ENCODE measurements at regions not wholly inside any gene's neighbourhood (a gene's known extent, or its start where the extent isn't known, plus 50 kb on each side); places are given as distances from the start of the nearest gene placed in this dataset.
A peak's percentile ranks its signal among the peaks of the same experiment; 100 is the strongest.

- no TSS peak for BruUV-seq (replicated peaks)
- ATAC-seq: no peak
These were observed 139.4 kb upstream of the CWC22 start for GRCh38 chr2:180146541-180146940.

More at GRCh38 chr2:180146541-180146940, 139.4 kb upstream of the CWC22 start:
- Histone ChIP-seq H3K9ac (ENCODE audit: low read length) (no peak overlapping the region), H3K4me1 (ENCODE audit: control insufficient read depth in 1 of 2, insufficient read depth in 2 of 2, low read length in 2 of 2) (no peaks in the 10 kb centered on the region), H3K4me2 (ENCODE audit: low read length) (no peak overlapping the region), H3K9me3 (ENCODE audit: control insufficient read depth in 1 of 2, insufficient read depth in 1 of 2, low read depth in 1 of 2, low read length in 2 of 2) (no peaks in the 10 kb centered on the region), H3K4me3 (replicated peaks in 1 of 2; ENCODE audit: low read depth in 1 of 2, low read length in 2 of 2) (no peak overlapping the region), H3K27ac (ENCODE audit: low read depth, low read length) (no peak overlapping the region), H4K20me1 (ENCODE audit: insufficient read depth) (no peaks in the 10 kb centered on the region), H3K9me2 (ENCODE audit: insufficient read depth) (no peaks in the 10 kb centered on the region), H3K79me2 (ENCODE audit: insufficient read depth, low read length) (no peaks in the 10 kb centered on the region), H3K27me3 (ENCODE audit: insufficient read depth, low read length) (no peaks in the 10 kb centered on the region), H3K36me3 (ENCODE audit: control insufficient read depth in 1 of 2, insufficient read depth in 2 of 2, low read length in 2 of 2) (no peaks in the 10 kb centered on the region), H2AFZ (ENCODE audit: low read depth, low read length, poor library complexity, severe bottlenecking) (peak overlapping the region; percentile 32)
- no peak for DNase-seq (ENCODE audit: low read depth, low spot score)
- intact Hi-C loops (cut with micrococcal nuclease): no loop called here
- ChIA-PET CTCF (no interaction called here), RAD21 (ENCODE audit: low non-redundant PET in 1 of 2, low total read pairs in 2 of 2, uncharacterized antibody in 2 of 2, unreplicated experiment in 2 of 2) (no interaction called here), POLR2A (no interaction called here)
- TF ChIP-seq TCF7L2 (IDR thresholded peaks at IDR 0.05; ENCODE audit: borderline replicate concordance, extremely low read depth, insufficient read depth, insufficient read length): no peak
- TF ChIP-seq, protein P1, sequence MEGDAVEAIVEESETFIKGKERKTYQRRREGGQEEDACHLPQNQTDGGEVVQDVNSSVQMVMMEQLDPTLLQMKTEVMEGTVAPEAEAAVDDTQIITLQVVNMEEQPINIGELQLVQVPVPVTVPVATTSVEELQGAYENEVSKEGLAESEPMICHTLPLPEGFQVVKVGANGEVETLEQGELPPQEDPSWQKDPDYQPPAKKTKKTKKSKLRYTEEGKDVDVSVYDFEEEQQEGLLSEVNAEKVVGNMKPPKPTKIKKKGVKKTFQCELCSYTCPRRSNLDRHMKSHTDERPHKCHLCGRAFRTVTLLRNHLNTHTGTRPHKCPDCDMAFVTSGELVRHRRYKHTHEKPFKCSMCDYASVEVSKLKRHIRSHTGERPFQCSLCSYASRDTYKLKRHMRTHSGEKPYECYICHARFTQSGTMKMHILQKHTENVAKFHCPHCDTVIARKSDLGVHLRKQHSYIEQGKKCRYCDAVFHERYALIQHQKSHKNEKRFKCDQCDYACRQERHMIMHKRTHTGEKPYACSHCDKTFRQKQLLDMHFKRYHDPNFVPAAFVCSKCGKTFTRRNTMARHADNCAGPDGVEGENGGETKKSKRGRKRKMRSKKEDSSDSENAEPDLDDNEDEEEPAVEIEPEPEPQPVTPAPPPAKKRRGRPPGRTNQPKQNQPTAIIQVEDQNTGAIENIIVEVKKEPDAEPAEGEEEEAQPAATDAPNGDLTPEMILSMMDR (IDR thresholded peaks at IDR 0.05 in 2 of 3, conservative IDR thresholded peaks at IDR 0.05 in 1 of 3; ENCODE audit: borderline replicate concordance in 1 of 3, insufficient read depth in 1 of 3, low read depth in 2 of 3, low read length in 2 of 3): no peak
- TF ChIP-seq RAD21 (IDR thresholded peaks at IDR 0.05; ENCODE audit: low read depth): no peak
- no peak for TF ChIP-seq SIN3A (IDR thresholded peaks at IDR 0.05; ENCODE audit: low read depth)
- no peak for TF ChIP-seq CEBPB (IDR thresholded peaks at IDR 0.05; ENCODE audit: low read depth)
- no peak for TF ChIP-seq REST (IDR thresholded peaks at IDR 0.05; ENCODE audit: low read depth)
- TF ChIP-seq, protein P2, sequence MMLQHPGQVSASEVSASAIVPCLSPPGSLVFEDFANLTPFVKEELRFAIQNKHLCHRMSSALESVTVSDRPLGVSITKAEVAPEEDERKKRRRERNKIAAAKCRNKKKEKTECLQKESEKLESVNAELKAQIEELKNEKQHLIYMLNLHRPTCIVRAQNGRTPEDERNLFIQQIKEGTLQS (IDR thresholded peaks at IDR 0.05): no peak
- no peak for TF ChIP-seq JUND (IDR thresholded peaks at IDR 0.05)
- TF ChIP-seq, protein P3, sequence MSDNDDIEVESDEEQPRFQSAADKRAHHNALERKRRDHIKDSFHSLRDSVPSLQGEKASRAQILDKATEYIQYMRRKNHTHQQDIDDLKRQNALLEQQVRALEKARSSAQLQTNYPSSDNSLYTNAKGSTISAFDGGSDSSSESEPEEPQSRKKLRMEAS (IDR thresholded peaks at IDR 0.05): no peak
- TF ChIP-seq EGR1 (IDR thresholded peaks at IDR 0.05; ENCODE audit: low read depth): no peak
- TF ChIP-seq POLR2A (IDR thresholded peaks at IDR 0.05; ENCODE audit: borderline replicate concordance, extremely low read depth, insufficient read depth, insufficient read length): no peak
- TF ChIP-seq YY1 (IDR thresholded peaks at IDR 0.05; ENCODE audit: extremely low read depth, insufficient replicate concordance, low read depth, low read length): no peak
- no peak for TF ChIP-seq SRF (IDR thresholded peaks at IDR 0.05; ENCODE audit: low read depth)
- no peak for TF ChIP-seq ELF1 (IDR thresholded peaks at IDR 0.05; ENCODE audit: borderline replicate concordance, low read depth)
- no peak for TF ChIP-seq EZH2phosphoT487 (IDR thresholded peaks at IDR 0.05; ENCODE audit: borderline replicate concordance)
- TF ChIP-seq, protein P4, sequence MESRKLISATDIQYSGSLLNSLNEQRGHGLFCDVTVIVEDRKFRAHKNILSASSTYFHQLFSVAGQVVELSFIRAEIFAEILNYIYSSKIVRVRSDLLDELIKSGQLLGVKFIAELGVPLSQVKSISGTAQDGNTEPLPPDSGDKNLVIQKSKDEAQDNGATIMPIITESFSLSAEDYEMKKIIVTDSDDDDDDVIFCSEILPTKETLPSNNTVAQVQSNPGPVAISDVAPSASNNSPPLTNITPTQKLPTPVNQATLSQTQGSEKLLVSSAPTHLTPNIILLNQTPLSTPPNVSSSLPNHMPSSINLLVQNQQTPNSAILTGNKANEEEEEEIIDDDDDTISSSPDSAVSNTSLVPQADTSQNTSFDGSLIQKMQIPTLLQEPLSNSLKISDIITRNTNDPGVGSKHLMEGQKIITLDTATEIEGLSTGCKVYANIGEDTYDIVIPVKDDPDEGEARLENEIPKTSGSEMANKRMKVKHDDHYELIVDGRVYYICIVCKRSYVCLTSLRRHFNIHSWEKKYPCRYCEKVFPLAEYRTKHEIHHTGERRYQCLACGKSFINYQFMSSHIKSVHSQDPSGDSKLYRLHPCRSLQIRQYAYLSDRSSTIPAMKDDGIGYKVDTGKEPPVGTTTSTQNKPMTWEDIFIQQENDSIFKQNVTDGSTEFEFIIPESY (IDR thresholded peaks at IDR 0.05; ENCODE audit: extremely low read depth, insufficient replicate concordance, low read length): no peak
- TF ChIP-seq SP1 (IDR thresholded peaks at IDR 0.05; ENCODE audit: low read depth): no peak
- no peak for TF ChIP-seq FOSL1 (IDR thresholded peaks at IDR 0.05; ENCODE audit: low read depth)
- no peak for TF ChIP-seq ZFX (IDR thresholded peaks at IDR 0.05)
